Gastrocnemius medialis (tissue), 4 donors: ENCODE measurements at regions not wholly inside any gene's neighbourhood (a gene's known extent, or its start where the extent isn't known, plus 50 kb on each side); places are given as distances from the start of the nearest gene placed in this dataset.

ENCODE experiments used
- ATAC-seq, 2 donors: fragments of 150-250 bp; one replicate each; pipeline ENCODE4 v1.9.1; 2016
- DNase-seq, 2 donors: peaks; one replicate each; pipeline ENCODE4 v3.0.0-alpha.2; 2019
- H3K27ac ChIP-seq, 4 donors: fragments of 200-600 bp; sonication (generic); 1 replicate in 1 of 4; 2 replicates in 3 of 4; pipeline ENCODE4 v1.5.1; 2016 to 2018; ENCODE audit warnings: mild to moderate bottlenecking in 2 of 4, moderate library complexity in 1 of 4
- H3K27me3 ChIP-seq, 3 donors: fragments of 200-600 bp; sonication (generic) in 2 of 3; 1 replicate in 1 of 3; 2 replicates in 2 of 3; pipeline versions ENCODE4 v1.5.1 to v1.6.0; 2016 to 2019; ENCODE audit warnings: mild to moderate bottlenecking in 1 of 3, moderate library complexity in 1 of 3
- H3K36me3 ChIP-seq, 2 donors: fragments of 200-600 bp; sonication (generic) in 1 of 2; one replicate each; pipeline ENCODE4 v1.5.1; 2017 to 2018
- H3K4me1 ChIP-seq, 2 donors: fragments of 200-600 bp; sonication (generic) in 1 of 2; one replicate each; pipeline ENCODE4 v1.5.1; 2016 to 2017; ENCODE audit warnings: mild to moderate bottlenecking in 2 of 2
- H3K4me3 ChIP-seq, 4 donors: fragments of 200-600 bp; sonication (generic) in 3 of 4; 1 replicate in 1 of 4; 2 replicates in 3 of 4; pipeline ENCODE4 v1.5.1; 2016 to 2019; ENCODE audit warnings: mild to moderate bottlenecking in 2 of 4
- H3K9me3 ChIP-seq, 3 donors: fragments of 200-600 bp; sonication (generic) in 2 of 3; 1 replicate in 1 of 3; 2 replicates in 2 of 3; pipeline ENCODE4 v1.5.1; 2016 to 2019
- CTCF ChIP-seq, 5 experiments: fragments of 450-650 bp in 3 of 5; fragments of 200-600 bp in 2 of 5; sonication (generic) in 2 of 5; IDR thresholded peaks in 4 of 5; conservative IDR thresholded peaks in 1 of 5; 1 replicate in 4 of 5; 2 replicates in 1 of 5; pipeline ENCODE4 v1.5.1; 2016 to 2019; ENCODE audit warnings: antibody characterized with exemption in 5 of 5, mild to moderate bottlenecking in 3 of 5, moderate library complexity in 3 of 5
- POLR2A ChIP-seq, 2 donors: fragments of 450-650 bp; IDR thresholded peaks; one replicate each; pipeline ENCODE4 v1.6.1; 2017; ENCODE audit warnings: antibody characterized with exemption in 2 of 2, mild to moderate bottlenecking in 2 of 2, moderate library complexity in 2 of 2
- in situ Hi-C, 4 donors: fragments of 200-750 bp; cut with MboI; loops; one replicate each; pipeline versions ENCODE4 v1.15.0 to v1.8.0; 2017; ENCODE audit warnings: low sequenced_read_pairs in 4 of 4
- intact Hi-C: fragments of 100-400 bp; cut with DNase I; formaldehyde crosslinking; loops from one replicate; pipeline ENCODE4 v1.15.1; 2023; ENCODE audit warnings: low total_unique reads

- peaks cover 14 to 26% of the 10 kb centered on the region in 2 donors for H3K4me1 ChIP-seq
- H3K36me3 ChIP-seq = no peaks in the 10 kb centered on the region
- no peaks in the 10 kb centered on the region for H3K9me3 ChIP-seq
- in situ Hi-C loops = no loop called here
- H3K27ac ChIP-seq = peak overlapping the region; percentile 41 to 81 (median 63)
- no peaks in the 10 kb centered on the region for H3K27me3 ChIP-seq
- H3K4me3 ChIP-seq = no peak overlapping the region
- intact Hi-C loops = loop anchor here (1.0 kb wide), 1 partner anchor 58 kb away; no protein-coding TSS in a partner anchor
- peak; percentile 99 for ATAC-seq
- TF ChIP-seq POLR2A (IDR thresholded peaks at IDR 0.05) (no peak), CTCF (IDR thresholded peaks at IDR 0.05 in 4 of 5, conservative IDR thresholded peaks at IDR 0.05 in 1 of 5) (no peak)
- peak; percentile 52 to 74 for DNase-seq
These were observed 60.8 kb upstream of the CCDC196 start for GRCh38 chr14:66425402-66425801.

GRCh38 chr14:66426451-66426850 lies 59.7 kb upstream of the CCDC196 start:
- TF ChIP-seq CTCF (IDR thresholded peaks at IDR 0.05 in 4 of 5, conservative IDR thresholded peaks at IDR 0.05 in 1 of 5) = no peak
- ATAC-seq (no peak), DNase-seq (no peak)
- Histone ChIP-seq H3K9me3 (no peaks in the 10 kb centered on the region), H3K27me3 (no peaks in the 10 kb centered on the region), H3K36me3 (no peaks in the 10 kb centered on the region), H3K27ac (peak overlapping the region in 2 of 4 donors; percentile 66 to 81), H3K4me1 (peaks cover 14 to 26% of the 10 kb centered on the region in 2 donors), H3K4me3 (no peak overlapping the region)
- intact Hi-C loops (no loop called here), in situ Hi-C loops (no loop called here)

GRCh38 chr14:66432334-66432733 lies 53.8 kb upstream of the CCDC196 start:
- no peak for ATAC-seq
- Histone ChIP-seq H3K9me3 (peaks cover 0 to under 1% (median 0%) of the 10 kb centered on the region in 3 donors), H3K27ac (no peak overlapping the region), H3K36me3 (no peaks in the 10 kb centered on the region), H3K27me3 (no peaks in the 10 kb centered on the region), H3K4me1 (no peaks in the 10 kb centered on the region), H3K4me3 (no peak overlapping the region)
- intact Hi-C loops (no loop called here), in situ Hi-C loops (no loop called here)
- TF ChIP-seq CTCF (IDR thresholded peaks at IDR 0.05 in 4 of 5, conservative IDR thresholded peaks at IDR 0.05 in 1 of 5) = no peak
- TF ChIP-seq POLR2A (IDR thresholded peaks at IDR 0.05) = no peak
- DNase-seq = no peak

- peaks cover 0 to 19% (median 0%) of the 10 kb centered on the region in 3 donors for H3K9me3 ChIP-seq
- H3K4me3 ChIP-seq = no peak overlapping the region
- H3K36me3 ChIP-seq = no peaks in the 10 kb centered on the region
- in situ Hi-C loops = no loop called here
- intact Hi-C loops = no loop called here
- ATAC-seq (no peak), DNase-seq (no peak)
- H3K27me3 ChIP-seq = no peaks in the 10 kb centered on the region
- no peak overlapping the region for H3K27ac ChIP-seq
- TF ChIP-seq CTCF (IDR thresholded peaks at IDR 0.05 in 4 of 5, conservative IDR thresholded peaks at IDR 0.05 in 1 of 5) (no peak), POLR2A (IDR thresholded peaks at IDR 0.05) (no peak)
- no peaks in the 10 kb centered on the region for H3K4me1 ChIP-seq
These were observed 51.7 kb upstream of the CCDC196 start for GRCh38 chr14:66434464-66434863.

- TF ChIP-seq POLR2A (IDR thresholded peaks at IDR 0.05) = no peak
- TF ChIP-seq CTCF (IDR thresholded peaks at IDR 0.05 in 4 of 5, conservative IDR thresholded peaks at IDR 0.05 in 1 of 5) = no peak
- in situ Hi-C loops = no loop called here
These were observed 50.5 kb upstream of the CCDC196 start for GRCh38 chr14:66435683-66436082.

More at GRCh38 chr14:66435683-66436082, 50.5 kb upstream of the CCDC196 start:
- DNase-seq = no peak
- no peaks in the 10 kb centered on the region for H3K27me3 ChIP-seq
- no peak for ATAC-seq
- H3K27ac ChIP-seq = no peak overlapping the region
- no peak overlapping the region for H3K4me3 ChIP-seq
- no peaks in the 10 kb centered on the region for H3K4me1 ChIP-seq
- intact Hi-C loops = no loop called here
- peaks cover 0 to 19% (median 0%) of the 10 kb centered on the region in 3 donors for H3K9me3 ChIP-seq
- no peaks in the 10 kb centered on the region for H3K36me3 ChIP-seq
